SJSA1 (cell line): ENCODE measurements at regions not wholly inside any gene's neighbourhood (a gene's known extent, or its start where the extent isn't known, plus 50 kb on each side); places are given as distances from the start of the nearest gene placed in this dataset.
A peak's percentile ranks its signal among the peaks of the same experiment; 100 is the strongest.
"Not testable (repeated sequence)": the region's sequence is repeated elsewhere in the genome, so short reads cannot be mapped to it uniquely, and the experiment has no call there.

Experiments used
- DNase-seq, 2 experiments: peaks; one replicate each; pipeline ENCODE4 v3.0.0-alpha.2; 2015 to 2020; ENCODE audit warnings: low spot score in 2 of 2, low read depth in 1 of 2
- H3K27ac ChIP-seq: fragments of 250-450 bp; sonication (Bioruptor Pico); 2 replicates; pipeline ENCODE4 v1.5.1; 2020; ENCODE audit warnings: mild to moderate bottlenecking, moderate library complexity
- H3K27me3 ChIP-seq: fragments of 250-450 bp; sonication (Bioruptor Pico); replicated peaks from 2 replicates; pipeline ENCODE4 v1.5.1; 2020; ENCODE audit warnings: mild to moderate bottlenecking, moderate library complexity
- H3K36me3 ChIP-seq: fragments of 250-450 bp; sonication (Bioruptor Pico); 2 replicates; pipeline ENCODE4 v1.5.1; 2020; ENCODE audit warnings: mild to moderate bottlenecking
- H3K4me1 ChIP-seq: fragments of 250-450 bp; sonication (Bioruptor Pico); replicated peaks from 2 replicates; pipeline ENCODE4 v1.6.1; 2021; ENCODE audit warnings: mild to moderate bottlenecking
- H3K4me3 ChIP-seq: fragments of 250-450 bp; sonication (Bioruptor Pico); 2 replicates; pipeline ENCODE4 v1.5.1; 2020; ENCODE audit warnings: mild to moderate bottlenecking
- H3K9me3 ChIP-seq: fragments of 250-450 bp; sonication (Bioruptor Pico); replicated peaks from 2 replicates; pipeline ENCODE4 v1.5.1; 2020; ENCODE audit warnings: mild to moderate bottlenecking

DNA sequence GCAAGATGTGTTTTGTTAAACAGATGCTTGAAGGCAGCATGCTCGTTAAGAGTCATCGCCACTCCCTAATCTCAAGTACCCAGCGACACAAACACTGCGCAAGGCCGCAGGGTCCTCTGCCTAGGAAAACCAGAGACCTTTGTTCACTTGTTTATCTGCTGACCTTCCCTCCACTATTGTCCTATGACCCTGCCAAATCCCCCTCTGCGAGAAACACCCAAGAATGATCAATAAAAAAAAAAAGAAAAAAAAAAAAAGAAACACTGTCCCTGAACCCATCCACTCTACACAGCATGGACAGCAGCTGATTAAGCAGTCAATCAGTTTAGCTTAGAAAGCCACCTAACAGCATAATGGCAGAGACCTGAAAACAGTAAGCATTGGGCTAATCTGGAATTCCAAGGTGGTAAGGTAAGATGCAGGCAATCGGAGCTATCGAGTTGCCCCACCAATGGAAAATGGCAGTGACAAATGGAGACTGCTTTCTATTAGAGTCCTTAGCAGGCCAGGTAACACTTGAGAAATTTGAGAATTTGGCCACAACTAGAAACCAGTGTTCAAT is 89.9 kb upstream of the FOXN3 start:
- peaks cover 63% of the 10 kb centered on the region for H3K4me1 ChIP-seq
- DNase-seq, H3K27me3 ChIP-seq, H3K4me3 ChIP-seq, H3K9me3 ChIP-seq, H3K36me3 ChIP-seq: not testable (repeated sequence)
- H3K27ac ChIP-seq = peak overlapping the region; percentile 90

DNA sequence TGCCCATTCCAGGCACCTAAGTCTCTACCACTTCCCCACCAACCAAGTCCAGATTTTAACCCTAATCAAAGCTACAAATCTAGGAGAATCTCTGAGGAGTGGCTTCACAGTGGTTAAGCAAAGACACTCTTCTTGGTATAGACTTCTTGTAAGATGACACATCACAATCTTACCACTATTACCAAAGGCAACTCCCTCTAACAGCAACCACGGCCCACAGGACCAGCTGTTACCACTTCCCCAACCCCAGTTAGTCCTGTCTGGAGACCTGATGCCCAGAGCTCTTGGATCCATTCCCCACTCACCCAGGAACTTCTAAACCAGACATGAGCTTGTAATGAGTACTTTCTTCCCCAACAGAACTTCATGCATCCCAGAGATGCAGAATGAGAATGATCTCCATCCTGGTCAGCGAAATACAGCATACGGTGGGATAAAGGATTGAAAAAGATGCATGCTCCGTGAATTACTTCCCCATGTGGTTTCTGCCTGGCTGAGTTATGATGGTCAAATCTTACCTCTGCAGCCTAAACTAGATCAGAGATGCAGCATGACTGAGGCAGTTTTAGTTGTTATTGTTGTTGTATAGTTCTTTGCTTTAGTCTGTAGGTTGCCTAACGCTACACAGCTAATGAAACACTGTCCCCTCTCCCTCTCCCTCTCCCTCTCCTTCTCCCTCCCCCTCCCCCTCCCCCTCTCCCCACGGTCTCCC is 87.7 kb upstream of the FOXN3 start:
- peaks cover 45% of the 10 kb centered on the region for H3K4me1 ChIP-seq
- peak in 1 of 2 experiments; percentile 18 for DNase-seq

DNA sequence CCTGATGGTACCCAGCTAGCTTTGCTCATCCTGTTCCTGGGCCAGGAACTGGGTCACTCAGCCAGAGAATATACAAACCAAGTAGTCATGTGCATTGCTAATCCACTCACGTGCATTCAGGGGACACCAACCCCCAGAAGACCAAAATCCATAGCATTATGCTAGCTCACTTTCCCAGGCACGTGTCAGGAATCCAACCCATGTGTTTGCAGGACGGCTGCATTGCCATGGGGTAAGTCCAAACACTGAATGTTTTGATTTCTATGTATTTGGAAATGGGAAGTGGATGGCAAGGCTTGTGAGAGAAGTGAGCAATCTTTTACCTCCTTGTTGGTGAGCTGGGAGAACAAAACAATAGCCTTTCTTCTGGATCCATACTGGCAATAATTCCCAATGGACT is 87.1 kb upstream of the FOXN3 start:
- no peaks in the 10 kb centered on the region for H3K36me3 ChIP-seq
- DNase-seq = no peak
- no peaks in the 10 kb centered on the region for H3K9me3 ChIP-seq
- no peak overlapping the region for H3K27ac ChIP-seq
- H3K27me3 ChIP-seq = no peaks in the 10 kb centered on the region
- no peak overlapping the region for H3K4me3 ChIP-seq
- peaks cover 42% of the 10 kb centered on the region for H3K4me1 ChIP-seq

More for the DNA sequence above, 87.7 kb upstream of the FOXN3 start:
- H3K9me3 ChIP-seq = no peaks in the 10 kb centered on the region
- no peak overlapping the region for H3K4me3 ChIP-seq
- H3K36me3 ChIP-seq = no peaks in the 10 kb centered on the region
- H3K27me3 ChIP-seq = no peaks in the 10 kb centered on the region
- H3K27ac ChIP-seq = 0 out of 2 replicates have a peak overlapping the region, but pooled peaks have one; percentile 5

DNA sequence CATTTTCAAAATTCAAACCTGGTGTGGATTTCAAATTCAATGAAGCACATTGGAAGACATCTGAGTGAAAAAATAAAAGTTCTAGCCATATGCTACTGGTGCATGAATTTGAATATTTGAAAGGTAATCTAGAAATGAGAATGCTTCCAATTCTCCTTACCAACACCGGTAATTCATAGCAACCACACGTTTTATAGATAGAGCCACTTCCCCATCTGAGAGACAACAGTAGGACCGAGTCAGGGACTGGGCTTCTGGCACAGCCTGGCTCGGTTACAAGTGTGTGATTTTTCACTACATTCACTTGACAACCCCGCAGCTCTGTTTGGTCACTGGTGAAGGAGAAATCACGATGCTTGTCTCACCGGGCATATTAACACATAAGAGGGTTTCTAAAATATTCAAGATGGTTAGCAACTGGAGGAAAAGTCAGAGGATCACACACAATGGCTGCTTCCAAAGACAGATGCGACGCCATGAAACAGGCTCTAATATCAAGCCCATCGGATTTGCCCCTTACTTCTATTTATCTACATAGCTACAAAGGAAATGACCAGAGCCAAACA is 86.5 kb upstream of the FOXN3 start:
- Histone ChIP-seq H3K27me3 (no peaks in the 10 kb centered on the region), H3K9me3 (no peaks in the 10 kb centered on the region), H3K36me3 (no peaks in the 10 kb centered on the region), H3K4me1 (peaks cover 36% of the 10 kb centered on the region), H3K4me3 (no peak overlapping the region), H3K27ac (no peak overlapping the region)
- no peak for DNase-seq

DNA sequence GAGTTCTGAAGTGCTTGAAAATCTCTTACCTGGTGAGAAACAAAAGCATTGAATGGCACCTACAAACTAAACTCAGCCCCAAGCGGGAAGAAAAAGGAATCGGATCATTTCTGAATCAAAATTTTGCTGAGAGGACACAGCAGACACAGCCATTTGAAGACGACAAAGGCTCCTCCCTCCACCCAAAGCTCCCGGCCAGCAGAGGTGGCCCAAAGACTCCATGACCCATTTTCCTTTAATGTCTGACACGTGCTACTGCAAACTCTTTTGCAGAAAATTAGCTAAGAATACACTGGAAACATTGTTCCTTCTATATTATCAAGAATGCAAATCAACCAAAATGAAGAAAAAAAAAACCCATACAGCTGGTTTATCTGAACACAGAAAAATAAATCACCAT is 85.9 kb upstream of the FOXN3 start:
- Histone ChIP-seq H3K9me3 (no peaks in the 10 kb centered on the region), H3K4me3 (no peak overlapping the region), H3K27ac (no peak overlapping the region), H3K4me1 (peaks cover 31% of the 10 kb centered on the region), H3K27me3 (no peaks in the 10 kb centered on the region), H3K36me3 (no peaks in the 10 kb centered on the region)
- no peak for DNase-seq

- H3K4me1 ChIP-seq = peaks cover 15% of the 10 kb centered on the region
- H3K27me3 ChIP-seq = no peaks in the 10 kb centered on the region
- no peaks in the 10 kb centered on the region for H3K36me3 ChIP-seq
- no peaks in the 10 kb centered on the region for H3K9me3 ChIP-seq
- H3K27ac ChIP-seq = no peak overlapping the region
- no peak for DNase-seq
- H3K4me3 ChIP-seq = no peak overlapping the region
Observed at GRCh38 chr14:89501381-89501780, 84.3 kb upstream of the FOXN3 start.

GRCh38 chr14:89500303-89500702 is 83.3 kb upstream of the FOXN3 start:
- no peak overlapping the region for H3K4me3 ChIP-seq
- H3K4me1 ChIP-seq = peaks cover 15% of the 10 kb centered on the region
- H3K36me3 ChIP-seq = no peaks in the 10 kb centered on the region
- no peaks in the 10 kb centered on the region for H3K27me3 ChIP-seq
- no peaks in the 10 kb centered on the region for H3K9me3 ChIP-seq
- H3K27ac ChIP-seq = no peak overlapping the region
- no peak for DNase-seq

GRCh38 chr14:89498878-89499277 is 81.8 kb upstream of the FOXN3 start:
- H3K4me3 ChIP-seq = no peak overlapping the region
- H3K27ac ChIP-seq = no peak overlapping the region
- peaks cover 6% of the 10 kb centered on the region; the same call in 1 of the 2 replicates for H3K4me1 ChIP-seq
- H3K36me3 ChIP-seq = no peaks in the 10 kb centered on the region
- DNase-seq = no peak
- H3K9me3 ChIP-seq = no peaks in the 10 kb centered on the region
- no peaks in the 10 kb centered on the region for H3K27me3 ChIP-seq

GRCh38 chr14:89495718-89496117 is 78.7 kb upstream of the FOXN3 start:
- peaks cover 6% of the 10 kb centered on the region; the same call in 1 of the 2 replicates for H3K4me1 ChIP-seq
- no peaks in the 10 kb centered on the region for H3K36me3 ChIP-seq
- no peaks in the 10 kb centered on the region for H3K9me3 ChIP-seq
- DNase-seq = no peak
- no peak overlapping the region for H3K4me3 ChIP-seq
- H3K27ac ChIP-seq = no peak overlapping the region
- H3K27me3 ChIP-seq = no peaks in the 10 kb centered on the region

- H3K27me3 ChIP-seq = no peaks in the 10 kb centered on the region
- H3K4me3 ChIP-seq = no peak overlapping the region
- H3K27ac ChIP-seq = no peak overlapping the region
- H3K4me1 ChIP-seq = no peaks in the 10 kb centered on the region
- H3K36me3 ChIP-seq = no peaks in the 10 kb centered on the region
- no peaks in the 10 kb centered on the region for H3K9me3 ChIP-seq
- DNase-seq = no peak
Observed at GRCh38 chr14:89493877-89494634, 77.0 kb upstream of the FOXN3 start.

- H3K4me1 ChIP-seq = no peaks in the 10 kb centered on the region
- no peaks in the 10 kb centered on the region for H3K36me3 ChIP-seq
- no peaks in the 10 kb centered on the region for H3K27me3 ChIP-seq
- no peak overlapping the region for H3K4me3 ChIP-seq
- DNase-seq = no peak
- no peak overlapping the region for H3K27ac ChIP-seq
- no peaks in the 10 kb centered on the region for H3K9me3 ChIP-seq
Observed at GRCh38 chr14:89493406-89493805, 76.4 kb upstream of the FOXN3 start.

DNA sequence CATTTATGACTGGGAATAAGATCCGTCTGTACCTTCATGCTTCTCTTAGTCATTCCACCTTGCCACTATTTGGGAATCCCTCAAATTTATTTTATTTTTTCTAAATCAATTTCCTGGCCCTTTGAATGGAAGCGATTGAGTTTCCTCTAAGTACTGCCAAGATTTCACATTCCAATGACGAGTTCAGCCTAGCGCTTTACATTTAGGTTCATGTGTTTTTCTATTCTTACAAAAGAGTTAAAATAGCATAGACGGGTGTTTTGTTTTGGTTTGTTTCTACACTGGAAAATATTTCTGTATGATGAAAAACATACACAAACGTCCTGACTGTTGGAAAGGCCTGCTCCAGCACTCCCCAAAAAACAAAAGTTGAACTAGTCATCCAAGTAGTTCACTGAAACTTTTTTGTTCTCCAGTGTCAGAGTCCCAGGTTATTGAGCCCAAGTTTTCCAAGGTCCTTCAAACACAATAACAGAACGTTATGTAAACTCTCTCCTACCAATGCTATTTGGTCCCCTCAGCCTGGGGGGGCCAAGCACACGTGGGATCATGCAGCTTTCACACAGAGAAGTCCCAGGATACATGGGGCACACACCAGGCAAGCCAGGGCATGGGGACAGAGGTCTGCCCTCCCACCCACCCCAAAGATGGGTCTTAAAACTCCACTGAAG is 74.8 kb upstream of the FOXN3 start:
- H3K27me3 ChIP-seq = no peaks in the 10 kb centered on the region
- H3K4me1 ChIP-seq = no peaks in the 10 kb centered on the region
- no peaks in the 10 kb centered on the region for H3K9me3 ChIP-seq
- DNase-seq = no peak
- no peak overlapping the region for H3K27ac ChIP-seq
- H3K4me3 ChIP-seq = no peak overlapping the region
- H3K36me3 ChIP-seq = no peaks in the 10 kb centered on the region

- no peak overlapping the region for H3K4me3 ChIP-seq
- no peaks in the 10 kb centered on the region for H3K4me1 ChIP-seq
- no peak overlapping the region for H3K27ac ChIP-seq
- DNase-seq = no peak
- H3K27me3 ChIP-seq = no peaks in the 10 kb centered on the region
- no peaks in the 10 kb centered on the region for H3K36me3 ChIP-seq
- no peaks in the 10 kb centered on the region for H3K9me3 ChIP-seq
Observed at GRCh38 chr14:89490466-89490865, 73.4 kb upstream of the FOXN3 start.
